ENCODE measurements at regions not wholly inside any gene's neighbourhood (a gene's known extent, or its start where the extent isn't known, plus 50 kb on each side); places are given as distances from the start of the nearest gene placed in this dataset.

GRCh38 chr3:159528251-159528895 lies 460.3 kb upstream of the IL12A start:
- Histone ChIP-seq H3K4me1 (no peaks in the 10 kb centered on the region), H3K27me3 (ENCODE audit: control insufficient read depth, insufficient read depth, low read length) (no peaks in the 10 kb centered on the region), H3K36me3 (ENCODE audit: control insufficient read depth, insufficient read depth, low read length) (no peaks in the 10 kb centered on the region), H3K9me3 (ENCODE audit: control insufficient read depth, low read length) (no peaks in the 10 kb centered on the region), H3K9ac (no peak overlapping the region), H3K79me2 (no peaks in the 10 kb centered on the region), H2AFZ (no peak overlapping the region), H3K27ac (no peak overlapping the region), H3K4me3 (ENCODE audit: low read depth, low read length) (no peak overlapping the region), H3K4me2 (ENCODE audit: low read length) (no peak overlapping the region)
- no peak for TF ChIP-seq CTCF (IDR thresholded peaks at IDR 0.05)

GRCh38 chr3:159532577-159532976 lies 456.1 kb upstream of the IL12A start:
- no peak overlapping the region for H2AFZ ChIP-seq
- no peak for TF ChIP-seq CTCF (IDR thresholded peaks at IDR 0.05)
- no peaks in the 10 kb centered on the region for H3K4me1 ChIP-seq
- H3K9me3 ChIP-seq (ENCODE audit: control insufficient read depth, low read length): no peaks in the 10 kb centered on the region
- H3K4me3 ChIP-seq (ENCODE audit: low read depth, low read length): no peak overlapping the region
- no peaks in the 10 kb centered on the region for H3K79me2 ChIP-seq
- no peak overlapping the region for H3K4me2 ChIP-seq (ENCODE audit: low read length)
- no peaks in the 10 kb centered on the region for H3K27me3 ChIP-seq (ENCODE audit: control insufficient read depth, insufficient read depth, low read length)
- no peaks in the 10 kb centered on the region for H3K36me3 ChIP-seq (ENCODE audit: control insufficient read depth, insufficient read depth, low read length)
- no peak overlapping the region for H3K9ac ChIP-seq
- no peak overlapping the region for H3K27ac ChIP-seq

GRCh38 chr3:159534496-159534895 lies 454.1 kb upstream of the IL12A start:
- Histone ChIP-seq H3K4me3 (ENCODE audit: low read depth, low read length) (no peak overlapping the region), H2AFZ (no peak overlapping the region), H3K9me3 (ENCODE audit: control insufficient read depth, low read length) (no peaks in the 10 kb centered on the region), H3K4me1 (no peaks in the 10 kb centered on the region), H3K27me3 (ENCODE audit: control insufficient read depth, insufficient read depth, low read length) (no peaks in the 10 kb centered on the region), H3K27ac (no peak overlapping the region), H3K4me2 (ENCODE audit: low read length) (no peak overlapping the region), H3K36me3 (ENCODE audit: control insufficient read depth, insufficient read depth, low read length) (no peaks in the 10 kb centered on the region), H3K9ac (no peak overlapping the region), H3K79me2 (no peaks in the 10 kb centered on the region)
- TF ChIP-seq CTCF (IDR thresholded peaks at IDR 0.05): no peak

- no peak overlapping the region for H3K27ac ChIP-seq
- H3K9ac ChIP-seq: no peak overlapping the region
- no peaks in the 10 kb centered on the region for H3K9me3 ChIP-seq (ENCODE audit: control insufficient read depth, low read length)
- H2AFZ ChIP-seq: no peak overlapping the region
- no peak overlapping the region for H3K4me3 ChIP-seq (ENCODE audit: low read depth, low read length)
- no peaks in the 10 kb centered on the region for H3K4me1 ChIP-seq
- no peak for TF ChIP-seq CTCF (IDR thresholded peaks at IDR 0.05)
- H3K27me3 ChIP-seq (ENCODE audit: control insufficient read depth, insufficient read depth, low read length): no peaks in the 10 kb centered on the region
- H3K79me2 ChIP-seq: no peaks in the 10 kb centered on the region
- no peaks in the 10 kb centered on the region for H3K36me3 ChIP-seq (ENCODE audit: control insufficient read depth, insufficient read depth, low read length)
- H3K4me2 ChIP-seq (ENCODE audit: low read length): no peak overlapping the region
Observed at GRCh38 chr3:159536876-159537275, 451.8 kb upstream of the IL12A start.

GRCh38 chr3:159538507-159538906 lies 450.1 kb upstream of the IL12A start:
- no peaks in the 10 kb centered on the region for H3K36me3 ChIP-seq (ENCODE audit: control insufficient read depth, insufficient read depth, low read length)
- no peaks in the 10 kb centered on the region for H3K4me1 ChIP-seq
- no peaks in the 10 kb centered on the region for H3K9me3 ChIP-seq (ENCODE audit: control insufficient read depth, low read length)
- H3K9ac ChIP-seq: no peak overlapping the region
- H3K4me3 ChIP-seq (ENCODE audit: low read depth, low read length): no peak overlapping the region
- no peak overlapping the region for H2AFZ ChIP-seq
- H3K27ac ChIP-seq: no peak overlapping the region
- no peaks in the 10 kb centered on the region for H3K79me2 ChIP-seq
- H3K4me2 ChIP-seq (ENCODE audit: low read length): no peak overlapping the region
- no peaks in the 10 kb centered on the region for H3K27me3 ChIP-seq (ENCODE audit: control insufficient read depth, insufficient read depth, low read length)
- TF ChIP-seq CTCF (IDR thresholded peaks at IDR 0.05): no peak

Measured in parathyroid adenoma (tissue), 2 donors.